Limb (tissue), 2 donors: ENCODE measurements at regions not wholly inside any gene's neighbourhood (a gene's known extent, or its start where the extent isn't known, plus 50 kb on each side); places are given as distances from the start of the nearest gene placed in this dataset.

Source experiments
- DNase-seq, 2 donors: peaks; one replicate each; pipeline ENCODE4 v3.0.0-alpha.2; 2016; ENCODE audit errors: extremely low spot score in 2 of 2

DNA sequence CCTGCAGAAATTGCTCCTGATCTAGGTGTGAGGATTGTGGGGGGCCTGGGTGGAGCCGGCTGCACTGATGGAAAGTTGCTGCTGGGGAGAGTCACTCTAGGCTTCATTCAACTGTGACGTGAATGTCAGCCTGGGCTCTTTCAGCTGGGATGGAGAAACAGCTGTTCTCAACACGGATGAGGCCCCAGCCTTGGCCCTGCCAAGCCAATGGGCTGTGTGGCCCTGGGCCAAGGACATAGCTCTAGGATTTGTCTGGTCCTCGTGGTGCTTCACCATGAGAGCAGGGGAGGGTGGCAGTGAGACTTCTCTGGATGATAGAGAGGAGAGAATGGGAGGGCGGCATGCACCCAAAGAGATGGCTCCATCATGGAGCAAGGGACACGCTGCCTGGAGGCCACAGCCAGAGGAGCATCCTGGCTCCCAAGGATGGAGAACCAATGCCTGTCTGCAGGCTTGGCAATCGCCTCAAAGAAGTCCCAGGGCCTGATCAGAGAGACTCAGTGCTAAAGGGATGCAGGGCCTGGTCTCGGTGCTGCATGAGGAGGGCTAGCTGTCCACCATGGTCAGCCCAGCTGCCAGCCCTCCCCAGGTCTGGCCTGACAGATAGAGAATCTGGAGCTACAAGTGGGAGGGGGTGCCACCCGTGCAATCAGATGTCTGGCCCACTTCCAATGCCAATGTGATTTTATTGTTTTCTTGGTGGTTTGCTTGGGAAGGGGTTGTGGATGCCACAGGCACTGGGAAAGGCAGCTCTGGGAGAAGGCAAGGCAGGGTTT lies 141.0 kb downstream of the GADD45G start:
- DNase-seq = peak in 1 of 2 donors; percentile 59

DNA sequence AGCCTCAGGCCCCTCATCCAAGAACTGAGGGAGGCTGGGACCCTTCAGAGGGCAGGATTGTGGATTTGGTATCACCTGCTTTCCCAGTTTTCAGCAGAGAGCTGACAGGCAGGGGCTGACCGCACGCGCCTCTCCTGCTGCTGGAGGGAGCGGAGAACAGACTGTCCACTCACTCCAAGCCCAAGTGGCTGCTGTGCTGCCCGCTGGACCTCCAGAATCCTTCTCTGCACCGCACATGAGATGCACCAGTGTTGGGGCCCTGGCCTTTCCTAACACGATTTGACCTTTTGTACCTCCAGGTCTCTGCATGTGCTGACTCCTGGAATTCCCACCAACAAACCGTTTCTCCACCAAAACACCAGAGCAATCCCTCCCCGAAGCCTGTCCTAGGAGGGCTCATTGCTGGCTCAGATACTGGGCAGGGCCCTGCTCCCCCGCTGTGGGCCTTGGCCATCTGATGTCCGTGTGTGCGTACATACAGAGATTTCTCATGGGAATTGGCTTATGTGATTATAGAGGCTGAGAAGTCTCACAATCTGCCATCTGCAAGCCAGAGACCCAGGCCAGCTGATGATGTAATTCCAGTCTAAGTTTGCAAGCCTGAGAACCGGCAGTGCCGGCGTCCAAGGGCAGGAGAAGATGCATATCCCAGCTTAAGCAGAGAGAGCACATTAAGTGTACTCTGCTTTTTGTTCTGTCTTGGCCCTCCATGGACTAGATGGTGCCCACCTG lies 141.7 kb downstream of the GADD45G start:
- peak; percentile 44 to 70 for DNase-seq

DNA sequence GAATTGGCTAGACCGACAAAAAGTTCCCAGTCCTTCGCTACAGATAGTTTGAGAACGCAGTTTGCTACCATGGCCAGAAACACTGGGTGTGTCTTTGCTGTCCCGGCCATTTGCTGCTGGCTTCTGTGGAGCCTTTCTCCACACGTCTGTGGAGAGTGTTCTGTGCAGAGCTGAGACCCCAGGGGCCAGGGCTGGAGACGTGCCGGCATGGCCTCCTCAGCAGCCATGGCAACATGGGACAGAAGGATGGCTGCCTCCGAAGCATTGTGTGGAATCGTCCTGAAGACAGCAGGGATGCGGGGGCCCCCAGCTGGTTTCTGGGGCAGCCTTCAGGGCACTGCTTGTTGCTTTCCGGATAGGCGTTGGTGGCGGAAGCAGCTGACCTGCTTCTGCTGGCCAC lies 142.8 kb downstream of the GADD45G start:
- DNase-seq = no peak

DNA sequence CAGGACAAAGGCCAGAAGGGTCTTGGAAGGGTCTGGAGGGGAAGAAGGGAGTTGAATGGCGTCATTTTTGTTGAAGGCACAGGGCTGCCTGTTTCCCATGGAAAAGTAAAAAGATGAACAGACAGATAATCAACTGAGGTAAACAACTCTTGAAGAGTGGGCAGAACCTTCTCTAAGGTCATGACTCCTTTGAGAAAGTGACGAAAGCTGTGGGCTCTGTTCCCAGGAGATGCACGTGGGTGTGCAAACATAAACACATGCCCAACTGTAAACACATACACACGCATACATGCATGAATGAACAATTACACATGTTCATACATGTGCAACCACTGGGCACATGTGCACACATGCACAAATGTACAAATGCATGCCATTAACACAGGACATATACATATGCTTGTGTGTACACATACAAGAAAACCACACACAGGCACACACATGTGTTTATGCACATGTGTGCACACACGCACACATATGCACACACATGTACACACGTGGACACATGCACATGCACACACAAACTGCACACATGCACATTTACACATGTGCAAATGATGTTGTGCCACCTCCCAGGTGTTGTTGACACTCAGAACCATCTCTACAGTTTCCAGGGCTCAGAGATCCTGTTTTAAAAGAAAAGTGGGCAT lies 143.3 kb downstream of the GADD45G start:
- DNase-seq = no peak

GRCh38 chr9:89748831-89749499 lies 144.2 kb downstream of the GADD45G start:
- no peak for DNase-seq

DNA sequence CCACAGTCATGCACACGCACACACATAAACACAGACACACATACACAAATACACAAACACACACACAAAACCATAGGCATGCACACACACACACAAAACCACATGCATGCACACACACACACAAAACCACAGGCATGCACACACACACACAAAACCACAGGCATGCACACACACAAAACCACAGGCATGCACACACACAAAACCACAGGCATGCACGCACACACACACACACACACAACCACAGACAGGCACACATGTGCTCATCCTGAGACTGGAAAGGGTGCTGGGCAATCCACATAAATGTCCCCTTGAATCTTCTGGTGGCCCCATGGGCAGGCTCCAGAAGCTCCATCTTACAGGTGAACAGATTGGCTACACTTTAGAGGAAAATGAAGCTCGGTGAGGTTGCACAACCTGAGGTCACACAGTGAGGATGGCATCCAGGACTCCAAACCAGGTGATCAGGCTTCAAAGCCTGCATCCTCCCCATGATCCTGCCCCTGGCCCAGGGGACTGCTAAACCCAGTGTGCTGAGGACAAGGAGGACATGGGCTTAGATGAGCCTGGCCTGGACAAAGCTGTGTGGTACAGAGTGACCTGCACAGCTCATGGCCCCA lies 144.8 kb downstream of the GADD45G start:
- no peak for DNase-seq

GRCh38 chr9:89750117-89750791 lies 145.4 kb downstream of the GADD45G start:
- DNase-seq = peak; percentile 77 to 79

DNA sequence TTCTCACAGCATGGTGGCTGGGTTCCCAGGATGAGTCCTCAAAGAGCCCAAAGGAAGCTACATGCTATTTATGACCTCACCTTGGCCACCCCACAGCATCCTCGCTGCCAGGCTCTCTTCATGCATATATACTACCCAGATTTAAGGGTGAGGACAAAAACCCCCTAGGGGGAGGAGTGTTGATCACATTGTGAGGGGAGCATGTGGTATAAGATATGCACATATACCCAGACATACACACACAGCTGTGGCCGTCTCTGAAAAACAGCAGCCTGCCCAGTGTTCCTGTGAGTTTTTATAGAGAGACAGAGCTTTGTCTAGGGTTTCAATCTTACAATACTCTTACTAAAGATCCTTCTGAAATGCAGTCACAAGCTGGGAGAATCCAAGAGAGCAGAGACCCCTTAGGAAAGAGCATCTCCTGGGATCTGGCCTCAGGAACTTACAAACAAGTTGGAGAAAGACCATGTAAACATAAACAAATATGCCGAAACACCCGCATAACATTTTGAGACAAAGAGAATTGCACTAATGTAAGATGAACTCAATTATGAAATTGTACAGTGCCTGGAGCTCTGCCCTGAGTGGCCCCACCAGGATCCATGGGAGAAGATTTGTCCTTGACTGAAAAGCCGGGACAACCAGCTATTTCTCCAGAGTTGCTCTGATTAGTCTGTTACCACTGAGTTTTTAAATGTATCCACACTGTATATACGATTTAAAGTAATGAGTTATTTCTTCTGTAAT lies 146.4 kb downstream of the GADD45G start:
- no peak for DNase-seq

DNA sequence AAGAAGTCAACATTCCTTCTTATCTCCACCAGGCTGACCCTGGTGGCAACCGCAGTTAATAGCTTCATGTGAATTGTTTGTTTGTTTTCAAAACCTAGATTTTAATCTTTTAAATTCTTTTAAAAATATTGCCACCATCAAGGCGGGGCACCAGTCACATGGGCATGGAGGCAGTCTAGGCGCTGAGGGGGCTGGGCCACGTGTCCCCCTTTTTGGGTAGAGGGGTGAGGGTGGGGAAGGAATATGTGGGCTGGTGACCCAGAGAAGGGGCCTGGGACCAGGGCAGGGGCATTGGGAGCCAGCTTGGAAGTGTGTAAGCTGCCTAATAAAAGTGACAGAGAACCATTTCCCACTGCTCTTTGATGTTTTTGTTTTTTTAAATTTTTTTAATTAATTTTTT lies 147.3 kb downstream of the GADD45G start:
- no peak for DNase-seq

DNA sequence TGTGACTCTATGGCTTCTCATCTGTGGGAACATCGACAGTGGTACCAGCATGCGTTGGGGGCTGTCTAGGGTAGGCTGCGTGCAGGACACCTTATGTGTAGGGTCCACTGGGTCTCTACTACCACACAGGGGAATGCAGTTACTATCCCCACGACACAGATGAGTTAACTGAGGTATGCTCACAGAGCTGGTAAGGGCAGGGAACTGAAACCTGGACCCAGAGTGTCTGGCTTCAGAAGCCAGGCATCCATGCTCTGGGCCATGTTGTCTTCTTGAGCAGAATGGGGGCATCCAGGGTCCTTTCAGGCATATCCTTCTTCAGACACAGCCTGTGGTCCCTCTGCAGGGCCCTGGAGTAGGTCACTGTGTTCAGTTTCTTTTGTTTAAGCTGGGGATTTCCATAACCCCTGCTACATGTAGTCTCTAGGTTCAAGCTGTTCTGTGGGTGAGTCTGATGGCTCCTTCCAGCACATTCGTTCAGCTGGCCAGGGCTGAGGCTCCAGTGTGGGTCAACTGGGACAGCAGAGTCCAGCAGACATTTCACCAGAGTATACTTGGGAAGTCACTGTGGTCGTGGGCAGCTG lies 148.8 kb downstream of the GADD45G start:
- DNase-seq = no peak

DNA sequence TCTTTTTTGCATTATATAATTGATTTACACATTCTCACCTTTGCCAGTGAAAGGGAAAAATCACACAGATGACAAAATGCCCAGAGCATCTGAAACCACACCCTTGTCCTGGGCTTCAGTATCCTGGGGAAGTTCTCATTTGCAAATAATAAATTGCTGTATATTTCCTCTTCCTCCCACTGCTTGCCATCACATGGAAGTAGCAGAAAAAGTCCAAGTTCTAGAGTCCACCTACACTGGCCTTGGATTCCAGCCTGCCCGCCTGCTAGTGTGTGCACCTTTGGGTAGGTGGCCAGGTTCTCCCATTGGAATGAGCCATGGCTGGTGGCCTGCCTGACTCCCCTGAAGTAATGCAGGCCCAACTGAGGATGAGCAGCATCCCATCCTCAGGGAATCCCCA lies 149.4 kb downstream of the GADD45G start:
- no peak for DNase-seq

GRCh38 chr9:89755821-89756220 lies 151.0 kb downstream of the GADD45G start:
- DNase-seq = peak in 1 of 2 donors; percentile 48

DNA sequence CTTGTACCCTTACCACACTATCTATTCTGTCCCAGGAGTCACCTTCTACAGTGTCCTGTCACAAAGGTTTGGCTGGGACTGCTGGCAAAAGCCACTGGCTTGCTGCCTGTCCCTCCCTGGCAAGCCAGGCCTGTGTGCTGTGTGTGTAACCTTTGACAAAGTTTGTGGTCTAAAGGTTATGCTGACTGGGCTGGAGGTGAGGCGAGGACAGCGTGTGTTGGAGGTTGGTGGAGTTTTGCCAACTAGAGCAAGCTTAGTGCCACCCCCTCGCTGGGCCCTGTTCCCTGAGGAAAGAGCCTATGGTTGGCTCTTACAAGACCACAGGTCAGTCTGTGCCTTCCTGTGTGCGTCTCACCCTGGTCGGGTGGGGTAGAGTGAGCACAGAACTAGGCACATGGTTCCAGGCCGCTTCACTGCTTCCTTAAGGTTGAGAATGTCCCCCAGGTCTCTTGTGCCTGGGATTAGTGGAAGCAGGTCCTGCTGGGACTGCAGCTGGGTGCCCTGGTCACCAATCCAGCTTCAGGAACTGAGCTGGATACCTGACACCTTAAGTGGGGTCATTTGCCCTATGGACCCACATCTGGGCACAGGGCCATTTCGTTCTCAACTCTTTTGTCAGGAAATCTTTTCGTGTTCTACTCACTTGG lies 152.2 kb downstream of the GADD45G start:
- DNase-seq = no peak

DNA sequence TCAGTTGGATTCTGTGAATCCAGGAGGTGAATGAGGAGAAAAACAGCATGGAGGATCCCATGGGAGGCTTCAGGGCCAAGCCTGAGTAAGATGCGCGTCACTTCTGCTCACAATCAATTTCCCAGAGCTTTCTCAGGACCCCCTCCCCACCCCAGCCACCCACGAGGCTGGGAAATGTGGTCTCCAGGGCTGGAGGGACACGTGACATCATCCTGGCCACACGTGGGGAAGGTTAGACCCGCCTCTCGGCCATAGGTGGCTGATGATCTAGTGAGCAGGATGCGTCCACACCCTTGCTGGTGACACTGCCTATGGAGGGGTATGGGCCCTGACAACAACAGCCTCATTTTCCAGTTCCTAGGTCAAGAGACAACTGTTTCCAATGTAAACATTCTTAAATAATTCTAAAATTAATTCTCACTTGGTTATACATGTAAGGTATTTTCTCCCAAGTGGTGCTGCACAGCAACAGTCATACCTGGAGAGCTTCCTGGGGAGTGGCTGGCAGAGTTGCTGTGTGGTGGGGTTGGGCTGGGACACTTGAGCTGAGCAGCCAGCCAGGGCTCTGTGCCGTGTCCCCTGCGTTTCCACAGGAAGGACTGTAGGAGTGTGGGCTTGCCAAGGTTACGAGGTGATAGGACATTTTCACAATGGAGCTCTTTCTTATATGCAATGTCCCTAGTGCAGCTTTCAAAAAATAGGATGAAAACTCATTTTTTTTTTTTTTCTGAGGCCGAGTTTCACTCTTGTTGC lies 153.1 kb downstream of the GADD45G start:
- no peak for DNase-seq

- no peak for DNase-seq
These were observed 154.8 kb downstream of the GADD45G start for GRCh38 chr9:89759572-89759971.

- DNase-seq = no peak
These were observed 155.3 kb downstream of the GADD45G start for GRCh38 chr9:89760123-89760522.

DNA sequence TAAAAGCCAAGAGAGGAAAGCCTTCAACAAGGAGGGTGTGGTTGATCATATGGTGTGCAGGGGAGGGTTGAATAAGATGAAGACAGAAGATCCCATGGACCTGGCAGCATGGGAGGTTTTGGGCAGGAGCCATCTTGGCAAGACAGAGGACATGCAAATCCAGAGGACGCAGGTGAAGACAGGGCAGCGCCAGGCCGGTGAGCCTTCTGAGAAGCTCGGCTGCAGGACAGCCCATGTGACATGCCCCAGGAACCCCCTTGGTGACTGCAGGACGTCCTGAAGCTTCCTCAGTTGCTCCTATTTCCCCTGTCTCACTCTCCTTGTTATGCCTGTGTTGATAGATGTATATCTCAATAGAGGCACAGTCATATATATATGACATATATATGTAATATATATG lies 159.4 kb downstream of the GADD45G start:
- no peak for DNase-seq

GRCh38 chr9:89765211-89765946 lies 160.6 kb downstream of the GADD45G start:
- DNase-seq = no peak
